Suprapubic skin (tissue), 4 donors: ENCODE measurements at regions not wholly inside any gene's neighbourhood (a gene's known extent, or its start where the extent isn't known, plus 50 kb on each side); places are given as distances from the start of the nearest gene placed in this dataset.

Experiments used
- CTCF ChIP-seq, 2 donors: fragments of 200-600 bp in 1 of 2; fragments of 450-650 bp in 1 of 2; sonication (generic) in 1 of 2; IDR thresholded peaks; one replicate each; pipeline ENCODE4 v1.5.1; 2016 to 2019; ENCODE audit warnings: antibody characterized with exemption in 2 of 2, mild to moderate bottlenecking in 1 of 2, moderate library complexity in 1 of 2
- EP300 ChIP-seq: sonication (generic); formaldehyde crosslinking; IDR thresholded peaks from one replicate; pipeline ENCODE4 v1.6.1; 2017; ENCODE audit warnings: antibody characterized with exemption
- POLR2A ChIP-seq, 2 donors: fragments of 450-650 bp; IDR thresholded peaks; one replicate each; pipeline ENCODE4 v1.6.1; 2017; ENCODE audit warnings: antibody characterized with exemption in 2 of 2, mild to moderate bottlenecking in 2 of 2, moderate library complexity in 2 of 2
- POLR2AphosphoS5 ChIP-seq, 3 donors: sonication (generic); formaldehyde crosslinking; IDR thresholded peaks; one replicate each; pipeline ENCODE4 v1.6.1; 2017; ENCODE audit warnings: antibody characterized with exemption in 3 of 3

- TF ChIP-seq POLR2A (IDR thresholded peaks at IDR 0.05) (no peak), CTCF (IDR thresholded peaks at IDR 0.05) (no peak), POLR2AphosphoS5 (IDR thresholded peaks at IDR 0.05) (no peak), EP300 (no peak)
Observed at GRCh38 chr14:95456281-95456680, 60.2 kb downstream of the SYNE3 start.
